DMS53 (cell line): ENCODE measurements at regions not wholly inside any gene's neighbourhood (a gene's known extent, or its start where the extent isn't known, plus 50 kb on each side); places are given as distances from the start of the nearest gene placed in this dataset.

Experiments
- DNase-seq: peaks from one replicate; lab custom pipeline; 2025; lab: John Stamatoyannopoulos, UW

- DNase-seq: no peak
Measured at GRCh38 chr2:16561676-16562075, 104.0 kb downstream of the CYRIA start.

GRCh38 chr2:16561251-16561650, 104.4 kb downstream of the CYRIA start:
- no peak for DNase-seq

GRCh38 chr2:16559278-16560067, 106.2 kb downstream of the CYRIA start:
- DNase-seq: no peak

GRCh38 chr2:16554060-16554583, 111.5 kb downstream of the CYRIA start:
- DNase-seq: no peak

- DNase-seq: peak; percentile 72
Measured at GRCh38 chr2:16553226-16553625, 112.4 kb downstream of the CYRIA start.

- no peak for DNase-seq
Measured at GRCh38 chr2:16552202-16552601, 113.4 kb downstream of the CYRIA start.

GRCh38 chr2:16548036-16548435, 117.6 kb downstream of the CYRIA start:
- DNase-seq: no peak

- DNase-seq: peak; percentile 42
Measured at GRCh38 chr2:16546128-16546754, 119.4 kb downstream of the CYRIA start.

- no peak for DNase-seq
Measured at GRCh38 chr2:16538707-16539106, 126.9 kb downstream of the CYRIA start.

GRCh38 chr2:16537347-16537746, 128.3 kb downstream of the CYRIA start:
- DNase-seq: no peak

- DNase-seq: no peak
Measured at GRCh38 chr2:16526193-16526592, 139.4 kb downstream of the CYRIA start.

GRCh38 chr2:16525265-16525887, 140.3 kb downstream of the CYRIA start:
- peak; percentile 70 for DNase-seq

GRCh38 chr2:16523711-16524110, 141.9 kb downstream of the CYRIA start:
- DNase-seq: no peak

GRCh38 chr2:16522031-16522831, 143.4 kb downstream of the CYRIA start:
- no peak for DNase-seq

GRCh38 chr2:16520891-16521290, 144.7 kb downstream of the CYRIA start:
- no peak for DNase-seq

GRCh38 chr2:16515696-16516095, 149.9 kb downstream of the CYRIA start:
- DNase-seq: no peak

GRCh38 chr2:16513626-16514025, 152.0 kb downstream of the CYRIA start:
- DNase-seq: no peak

- no peak for DNase-seq
Measured at GRCh38 chr2:16511041-16511440, 154.6 kb downstream of the CYRIA start.

- DNase-seq: no peak
Measured at GRCh38 chr2:16509042-16509441, 156.6 kb downstream of the CYRIA start.

- no peak for DNase-seq
Measured at GRCh38 chr2:16508490-16508851, 157.2 kb downstream of the CYRIA start.

GRCh38 chr2:16507655-16508489, 157.8 kb downstream of the CYRIA start:
- peak; percentile 76 for DNase-seq
